Bronchial epithelial cell (primary cell): ENCODE measurements at regions not wholly inside any gene's neighbourhood (a gene's known extent, or its start where the extent isn't known, plus 50 kb on each side); places are given as distances from the start of the nearest gene placed in this dataset.

Experiments used
- DNase-seq: peaks from one replicate; pipeline ENCODE4 v3.0.0-alpha.2; 2010; ENCODE audit warnings: low read depth
- FAIRE-seq: peaks from 2 replicates; lab custom pipeline; 2011; peaks lifted over from hg19 to GRCh38; lab: Jason Lieb, UNC
- H3K27me3 ChIP-seq: 2 replicates; pipeline ENCODE4 v1.5.1; 2011; ENCODE audit warnings: low read length; ENCODE audit not compliant: control insufficient read depth, insufficient read depth
- H3K36me3 ChIP-seq: 2 replicates; pipeline ENCODE4 v1.5.1; 2011; ENCODE audit warnings: low read length; ENCODE audit not compliant: control insufficient read depth, insufficient read depth
- H3K4me3 ChIP-seq: 2 replicates; pipeline ENCODE4 v1.5.1; 2011; ENCODE audit warnings: mild to moderate bottlenecking, low read depth, low read length, control low read depth
- TF ChIP-seq, protein P1 (sequence below): IDR thresholded peaks from 2 replicates; pipeline ENCODE4 v1.5.1; 2011; ENCODE audit warnings: mild to moderate bottlenecking, moderate library complexity, low read length, control low read depth, inconsistent platforms; ENCODE audit not compliant: insufficient read depth, severe bottlenecking

DNA sequence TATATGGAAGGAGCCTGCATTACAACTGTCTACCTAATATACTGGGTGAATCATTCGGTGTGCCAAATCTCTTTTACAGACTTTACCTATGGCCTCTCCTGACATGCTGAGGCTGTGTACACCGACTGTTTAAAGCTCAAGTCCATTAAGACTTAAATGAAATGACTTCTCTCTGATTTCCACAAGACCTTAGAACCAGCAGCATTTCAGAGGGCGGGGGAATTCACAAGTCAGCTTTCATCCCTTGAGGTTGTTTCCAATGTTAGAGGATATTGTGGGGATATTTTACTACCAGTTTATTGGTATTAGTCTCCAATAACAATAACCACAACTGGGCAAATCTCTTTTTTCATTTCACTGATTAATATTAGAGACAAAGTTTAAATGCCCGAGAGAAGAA is 87.1 kb upstream of the IKZF1 start:
- no peaks in the 10 kb centered on the region for H3K27me3 ChIP-seq
- TF ChIP-seq, protein P1, sequence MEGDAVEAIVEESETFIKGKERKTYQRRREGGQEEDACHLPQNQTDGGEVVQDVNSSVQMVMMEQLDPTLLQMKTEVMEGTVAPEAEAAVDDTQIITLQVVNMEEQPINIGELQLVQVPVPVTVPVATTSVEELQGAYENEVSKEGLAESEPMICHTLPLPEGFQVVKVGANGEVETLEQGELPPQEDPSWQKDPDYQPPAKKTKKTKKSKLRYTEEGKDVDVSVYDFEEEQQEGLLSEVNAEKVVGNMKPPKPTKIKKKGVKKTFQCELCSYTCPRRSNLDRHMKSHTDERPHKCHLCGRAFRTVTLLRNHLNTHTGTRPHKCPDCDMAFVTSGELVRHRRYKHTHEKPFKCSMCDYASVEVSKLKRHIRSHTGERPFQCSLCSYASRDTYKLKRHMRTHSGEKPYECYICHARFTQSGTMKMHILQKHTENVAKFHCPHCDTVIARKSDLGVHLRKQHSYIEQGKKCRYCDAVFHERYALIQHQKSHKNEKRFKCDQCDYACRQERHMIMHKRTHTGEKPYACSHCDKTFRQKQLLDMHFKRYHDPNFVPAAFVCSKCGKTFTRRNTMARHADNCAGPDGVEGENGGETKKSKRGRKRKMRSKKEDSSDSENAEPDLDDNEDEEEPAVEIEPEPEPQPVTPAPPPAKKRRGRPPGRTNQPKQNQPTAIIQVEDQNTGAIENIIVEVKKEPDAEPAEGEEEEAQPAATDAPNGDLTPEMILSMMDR: no peak
- no peak overlapping the region for H3K4me3 ChIP-seq
- no peak for DNase-seq
- H3K36me3 ChIP-seq: no peaks in the 10 kb centered on the region
- no peak for FAIRE-seq

DNA sequence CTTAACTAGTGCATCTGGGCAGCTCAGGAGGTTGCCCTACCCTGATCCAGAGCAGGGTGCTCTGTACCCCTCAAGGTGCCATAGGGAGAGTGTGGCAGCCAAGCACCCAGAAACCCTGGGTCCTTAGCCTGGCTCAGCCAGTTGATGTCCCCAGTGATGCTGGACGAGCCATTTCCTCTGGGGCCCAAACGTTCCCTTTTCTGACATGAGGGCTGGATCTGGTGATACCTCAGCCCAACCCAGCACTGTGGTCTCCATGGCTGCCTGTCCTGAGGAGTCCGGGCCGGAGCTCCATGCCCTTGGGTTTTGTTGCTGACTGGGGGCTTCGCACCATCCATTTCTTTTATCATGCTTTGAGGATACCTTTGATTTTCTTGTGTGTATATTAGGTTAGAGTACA is 87.9 kb upstream of the IKZF1 start:
- no peak overlapping the region for H3K4me3 ChIP-seq
- H3K36me3 ChIP-seq: no peaks in the 10 kb centered on the region
- TF ChIP-seq, protein P1: no peak
- DNase-seq: no peak
- FAIRE-seq: no peak
- no peaks in the 10 kb centered on the region for H3K27me3 ChIP-seq

DNA sequence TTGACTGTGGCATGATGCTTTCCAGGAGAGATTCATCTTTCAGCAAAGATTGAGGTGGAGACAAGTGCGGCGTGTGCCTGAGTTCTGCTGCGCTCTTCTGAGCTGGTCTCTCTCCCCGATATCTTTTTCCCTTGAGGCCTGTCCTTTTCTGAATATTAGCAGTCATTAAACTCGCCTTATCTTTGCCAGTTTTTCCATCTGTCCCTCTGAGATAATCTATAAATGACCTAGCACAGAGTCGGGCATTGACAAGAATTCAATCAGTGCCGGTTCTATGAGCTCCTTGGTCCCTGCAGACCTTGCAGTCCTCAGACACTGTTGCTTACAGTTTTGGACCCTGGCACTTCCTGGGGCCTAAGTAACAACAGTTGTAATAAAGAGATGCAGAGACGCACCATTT is 89.7 kb upstream of the IKZF1 start:
- DNase-seq (no peak), FAIRE-seq (no peak)
- Histone ChIP-seq H3K36me3 (no peaks in the 10 kb centered on the region), H3K4me3 (no peak overlapping the region), H3K27me3 (no peaks in the 10 kb centered on the region)
- TF ChIP-seq, protein P1: no peak

DNA sequence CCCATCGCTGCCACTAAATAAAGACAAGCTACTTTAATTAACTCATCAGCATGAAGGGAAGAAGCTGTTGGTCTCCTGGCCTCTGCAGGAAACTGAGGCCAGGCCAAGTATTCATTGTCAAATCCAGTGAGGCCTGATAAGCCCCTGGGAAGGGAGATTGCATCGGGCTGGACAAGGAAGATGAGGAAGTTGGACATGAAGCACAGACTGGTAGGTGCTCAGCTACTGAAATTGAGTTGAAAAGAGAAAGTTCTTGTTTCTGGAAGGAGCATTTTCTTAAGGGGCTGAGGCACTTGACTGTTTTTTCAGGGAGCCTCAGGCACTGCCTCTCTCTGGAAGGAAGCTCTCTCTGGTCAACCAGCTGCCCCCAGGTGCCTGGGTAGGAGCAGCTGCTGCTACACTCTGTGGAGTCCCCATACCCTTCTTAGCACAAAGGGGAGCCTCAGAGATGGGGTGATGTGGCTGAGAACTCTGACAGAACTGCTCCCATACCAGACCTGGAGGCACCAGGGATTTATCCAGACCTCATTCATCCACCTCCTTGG is 90.3 kb upstream of the IKZF1 start:
- H3K27me3 ChIP-seq: no peaks in the 10 kb centered on the region
- DNase-seq (no peak), FAIRE-seq (no peak)
- TF ChIP-seq, protein P1: no peak
- no peaks in the 10 kb centered on the region for H3K36me3 ChIP-seq
- no peak overlapping the region for H3K4me3 ChIP-seq

DNA sequence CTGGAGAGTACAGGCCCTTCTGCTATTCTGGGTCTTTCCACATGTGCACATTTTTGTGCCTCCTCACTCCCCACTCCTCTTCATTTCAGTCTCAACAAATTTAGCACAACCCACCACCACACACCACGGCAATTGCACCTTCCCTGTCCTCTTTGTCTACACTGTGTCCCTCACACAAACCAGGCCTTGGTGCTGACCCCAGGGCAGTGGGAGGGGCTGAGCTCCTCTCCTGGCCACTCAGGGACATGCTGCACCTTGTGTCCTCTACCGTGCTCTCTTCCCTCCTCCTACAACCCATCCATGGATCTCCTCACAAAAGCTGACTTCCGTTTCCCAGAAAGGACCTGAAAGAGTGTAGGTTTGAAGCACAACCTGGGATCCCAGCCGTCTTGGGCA is 90.9 kb upstream of the IKZF1 start:
- no peak for DNase-seq
- Histone ChIP-seq H3K4me3 (no peak overlapping the region), H3K27me3 (no peaks in the 10 kb centered on the region), H3K36me3 (no peaks in the 10 kb centered on the region)
- FAIRE-seq: no peak
- TF ChIP-seq, protein P1: no peak

DNA sequence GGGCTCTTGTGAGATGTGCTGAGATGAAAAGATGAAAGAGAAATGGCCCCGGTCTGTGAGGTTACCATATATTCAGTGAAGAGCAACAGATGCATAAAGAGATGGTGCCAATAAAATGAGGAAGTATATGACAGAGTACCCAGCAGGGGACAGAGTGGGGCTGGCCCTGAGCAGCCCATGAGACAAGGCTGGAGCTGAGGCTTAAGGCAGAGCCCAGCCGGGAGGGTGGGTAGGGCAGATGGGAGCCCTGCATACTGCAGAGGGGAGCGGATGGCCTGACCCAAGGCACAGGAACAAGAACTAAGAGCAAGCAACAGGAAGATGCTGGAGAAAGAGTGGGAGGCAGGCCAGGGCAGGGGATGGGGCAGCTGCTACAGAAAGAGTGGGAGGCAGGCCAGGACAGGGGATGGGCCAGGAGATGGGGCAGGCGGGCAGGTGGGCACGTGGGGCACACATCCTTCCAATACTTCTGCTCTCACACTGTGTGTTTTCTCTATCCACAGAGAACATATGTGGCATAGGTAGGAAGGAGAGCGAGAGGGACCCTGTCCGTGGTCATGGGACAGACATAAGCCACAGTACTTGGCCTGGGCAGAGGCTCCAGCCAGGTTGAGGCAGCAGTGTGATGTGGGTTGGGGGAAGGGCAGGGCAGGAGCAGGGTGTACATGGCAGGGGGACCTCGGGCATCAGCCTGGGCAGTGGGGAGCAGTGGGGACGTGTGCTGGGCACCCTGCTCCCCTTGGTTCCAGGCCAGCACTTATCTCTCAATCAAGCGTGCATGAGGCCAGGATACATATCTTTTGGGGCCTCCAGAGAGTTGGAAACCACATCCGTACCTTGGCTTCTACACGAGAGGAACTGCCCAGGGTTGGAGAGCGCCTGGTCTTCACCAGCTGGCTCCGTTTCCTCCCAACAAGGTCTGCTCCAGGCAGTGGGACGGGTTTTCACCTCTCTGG is 91.6 kb upstream of the IKZF1 start:
- no peaks in the 10 kb centered on the region for H3K27me3 ChIP-seq
- DNase-seq (no peak), FAIRE-seq (no peak)
- H3K36me3 ChIP-seq: no peaks in the 10 kb centered on the region
- H3K4me3 ChIP-seq: no peak overlapping the region
- TF ChIP-seq, protein P1: no peak
